ENCODE measurements at regions not wholly inside any gene's neighbourhood (a gene's known extent, or its start where the extent isn't known, plus 50 kb on each side); places are given as distances from the start of the nearest gene placed in this dataset.

GRCh38 chr11:79942646-79943045 is 501.8 kb upstream of the TENM4 start:
- DNase-seq, result no peak

GRCh38 chr11:79942090-79942489 is 501.3 kb upstream of the TENM4 start:
- DNase-seq, result no peak

DNA sequence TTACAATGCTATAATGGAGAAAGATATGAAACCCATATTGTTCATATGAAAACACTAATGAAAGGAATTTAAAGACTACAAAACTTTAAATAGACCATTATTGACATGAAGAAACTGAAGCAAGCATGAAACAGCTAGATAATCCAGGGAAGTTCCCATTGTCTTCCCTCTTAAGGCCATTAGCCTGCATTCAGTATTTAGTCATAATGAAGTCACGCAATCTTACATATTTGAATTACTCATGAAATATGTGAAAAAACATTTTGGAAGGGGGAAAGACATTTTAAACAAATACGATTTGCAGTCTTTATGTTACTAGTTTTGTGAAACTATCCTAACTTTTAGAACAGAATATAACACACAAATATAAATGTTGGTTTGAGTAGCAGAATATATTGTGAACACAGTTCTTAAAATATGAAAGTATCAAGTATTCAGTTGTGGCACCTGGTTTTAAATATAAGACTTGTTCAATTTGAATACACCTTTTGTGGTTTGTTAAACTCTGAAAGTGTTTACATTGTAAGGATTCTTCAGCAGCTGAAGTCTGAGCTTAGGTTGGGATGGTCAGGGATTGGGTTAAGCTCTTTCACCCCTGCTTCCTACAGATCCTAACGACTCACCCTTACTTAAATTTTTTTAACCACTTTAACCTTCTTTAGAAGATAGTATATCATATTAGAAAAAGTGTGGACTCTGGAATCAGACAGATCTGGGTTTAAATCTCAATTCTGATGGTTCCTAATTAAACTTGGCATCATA is 500.3 kb upstream of the TENM4 start:
- no peak for DNase-seq

DNA sequence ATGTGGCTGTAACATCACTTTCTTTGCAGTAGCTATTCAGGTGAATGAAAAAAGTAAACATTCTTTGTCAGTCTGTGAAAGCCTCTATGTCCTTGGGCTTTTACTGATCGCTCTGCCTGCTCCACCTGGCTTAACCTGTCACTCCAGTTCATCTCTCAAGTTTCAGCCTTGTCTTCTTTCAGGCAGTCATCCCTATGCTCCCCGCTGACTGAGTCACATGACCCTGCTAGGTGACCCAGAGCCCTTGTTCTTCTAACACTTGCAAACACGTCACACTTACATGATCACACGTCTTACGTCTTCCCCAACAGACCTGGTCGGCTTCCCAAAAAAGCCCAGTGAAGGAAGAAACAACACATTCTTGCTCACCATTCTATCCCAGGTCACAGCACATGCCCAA is 499.3 kb upstream of the TENM4 start:
- DNase-seq, result peak; percentile 28

- no peak for DNase-seq
Observed at GRCh38 chr11:79939111-79939510, 498.3 kb upstream of the TENM4 start.

GRCh38 chr11:79937676-79938334 is 497.0 kb upstream of the TENM4 start:
- DNase-seq, result peak; percentile 17

DNA sequence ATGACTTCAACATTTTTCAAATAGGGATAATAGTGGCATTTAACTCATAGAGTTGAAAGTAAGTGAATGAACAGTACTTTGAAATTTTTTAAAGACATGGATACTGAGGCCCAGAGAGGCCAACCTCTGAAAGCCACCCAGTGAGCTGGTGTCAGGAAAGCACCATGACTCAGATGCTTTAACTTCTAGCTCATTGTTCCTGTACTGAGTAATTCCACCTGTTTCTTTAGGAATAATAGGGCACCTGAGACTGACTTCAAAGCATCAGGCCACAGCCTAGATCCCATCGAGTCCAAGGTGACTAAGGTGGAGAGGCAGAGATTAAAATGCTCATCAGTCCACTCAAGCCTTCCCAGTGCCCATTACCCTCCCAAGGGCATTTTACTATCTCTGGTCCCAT is 491.8 kb upstream of the TENM4 start:
- DNase-seq, result no peak

DNA sequence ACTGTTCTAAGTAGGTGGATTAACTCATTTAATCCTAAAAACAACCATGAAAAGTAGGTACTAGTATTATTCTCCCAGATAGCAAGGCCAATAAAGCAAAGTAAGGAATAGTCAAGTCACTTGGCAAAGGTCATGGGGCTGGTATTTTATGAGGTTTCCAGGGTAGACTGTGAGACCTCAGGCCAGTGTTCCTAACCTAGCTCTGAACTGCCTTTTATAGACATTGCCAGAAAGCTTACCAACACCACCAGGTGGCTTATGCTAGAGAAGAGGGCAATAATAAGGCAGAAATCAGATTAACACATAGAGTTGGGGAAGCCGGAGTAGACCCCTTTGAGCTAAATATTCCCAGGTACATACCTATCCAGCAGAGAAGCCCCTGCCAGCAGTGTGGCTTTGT is 490.9 kb upstream of the TENM4 start:
- DNase-seq, result no peak

DNA sequence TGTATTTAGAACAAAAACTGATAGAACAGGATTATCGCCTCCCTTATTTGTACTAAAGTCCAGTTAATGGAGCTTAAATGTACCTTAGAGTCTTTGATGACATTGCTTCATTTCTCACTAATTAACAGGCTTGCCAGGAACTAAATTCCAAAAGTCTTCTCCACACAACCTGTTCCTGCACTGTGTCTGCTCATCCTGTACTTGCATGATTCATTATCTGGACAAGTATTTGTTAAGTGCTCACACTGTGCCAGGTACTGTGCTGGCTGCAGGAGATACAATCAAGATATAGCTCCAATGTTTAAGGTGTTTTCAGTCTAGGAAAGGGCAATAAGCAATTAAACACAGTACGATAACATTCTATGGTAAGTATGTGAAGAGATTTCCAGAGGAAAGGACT is 485.9 kb upstream of the TENM4 start:
- DNase-seq, result no peak

DNA sequence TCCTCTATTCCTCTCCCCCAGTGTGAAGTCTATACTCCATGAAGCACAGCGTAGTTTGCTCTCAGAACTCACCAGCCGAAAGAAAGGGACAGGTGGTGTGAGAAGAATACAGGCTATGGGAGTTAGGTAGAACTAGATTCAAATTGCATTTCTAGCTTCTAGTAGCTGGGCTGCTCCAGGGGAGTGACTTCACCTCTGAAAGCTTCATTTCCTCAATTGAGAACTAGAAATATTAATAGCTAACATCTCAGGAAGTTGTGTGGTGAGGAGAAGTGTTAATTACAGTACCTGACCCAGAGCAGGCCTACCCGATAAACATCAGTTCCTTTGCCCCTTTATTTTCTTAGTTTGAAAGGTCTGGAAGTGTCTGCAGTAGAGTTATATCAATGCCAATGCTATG is 484.7 kb upstream of the TENM4 start:
- no peak for DNase-seq

GRCh38 chr11:79922641-79923040 is 481.8 kb upstream of the TENM4 start:
- no peak for DNase-seq

GRCh38 chr11:79920480-79920879 is 479.6 kb upstream of the TENM4 start:
- DNase-seq, result no peak

- no peak for DNase-seq
Observed at GRCh38 chr11:79919350-79919749, 478.5 kb upstream of the TENM4 start.

- DNase-seq, result no peak
Observed at GRCh38 chr11:79918846-79919245, 478.0 kb upstream of the TENM4 start.

DNA sequence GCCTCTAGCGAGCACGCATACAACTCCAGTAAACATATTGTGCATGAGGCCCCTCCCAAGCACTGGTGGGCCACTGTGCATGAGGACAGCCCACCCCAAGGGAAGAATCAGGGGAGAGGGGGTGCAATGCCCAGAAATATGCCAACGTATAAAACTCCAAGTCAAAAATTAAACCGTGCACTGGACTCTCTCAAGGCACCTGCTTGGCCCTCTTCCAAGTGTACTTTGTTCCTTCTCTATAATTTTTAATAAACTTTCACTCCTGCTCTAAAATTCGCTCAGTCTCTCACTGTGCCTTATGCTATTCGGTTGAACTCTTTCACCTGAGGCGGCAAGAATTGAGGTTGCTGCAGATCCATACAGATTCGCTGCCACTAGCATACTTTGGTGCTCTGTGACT is 465.3 kb upstream of the TENM4 start:
- DNase-seq, result no peak

DNA sequence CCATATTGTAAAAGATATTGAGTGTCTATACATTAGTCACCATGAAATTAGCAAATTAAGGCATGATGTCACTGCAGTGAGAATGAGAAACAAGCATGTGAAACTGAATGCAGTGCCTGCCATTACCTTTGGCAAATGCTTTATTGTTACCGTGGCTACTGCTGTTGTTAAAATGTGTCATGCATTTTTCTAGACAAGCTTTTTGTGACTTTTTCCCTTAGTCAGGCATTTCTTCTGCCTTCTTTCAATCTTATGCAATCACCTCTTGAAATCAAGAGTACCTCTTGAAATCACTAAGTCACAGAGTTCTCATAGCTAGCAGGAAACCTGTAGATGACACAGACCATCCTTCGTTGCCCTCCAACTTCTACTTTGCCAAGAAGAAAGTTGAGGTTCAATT is 461.7 kb upstream of the TENM4 start:
- peak; percentile 13 for DNase-seq

DNA sequence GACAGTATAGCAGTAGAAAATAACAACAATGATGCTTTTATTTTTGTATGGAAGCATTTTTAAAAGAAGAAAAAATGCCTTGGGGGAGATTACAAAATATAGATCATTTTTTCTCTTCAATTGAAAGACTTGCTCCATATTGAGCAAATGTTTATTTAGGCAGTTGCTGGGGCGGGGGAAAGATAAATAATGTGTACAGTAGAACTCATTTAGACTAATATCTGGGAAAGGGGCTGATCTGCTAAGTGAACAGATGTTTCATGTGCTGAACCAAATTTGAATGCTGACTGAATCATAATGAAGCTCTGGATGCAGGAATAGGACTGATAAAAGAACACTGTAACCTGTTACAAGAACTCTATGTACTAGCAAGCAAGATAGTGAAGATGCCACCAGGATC is 457.1 kb upstream of the TENM4 start:
- no peak for DNase-seq

- no peak for DNase-seq
Observed at GRCh38 chr11:79896258-79896657, 455.4 kb upstream of the TENM4 start.

DNA sequence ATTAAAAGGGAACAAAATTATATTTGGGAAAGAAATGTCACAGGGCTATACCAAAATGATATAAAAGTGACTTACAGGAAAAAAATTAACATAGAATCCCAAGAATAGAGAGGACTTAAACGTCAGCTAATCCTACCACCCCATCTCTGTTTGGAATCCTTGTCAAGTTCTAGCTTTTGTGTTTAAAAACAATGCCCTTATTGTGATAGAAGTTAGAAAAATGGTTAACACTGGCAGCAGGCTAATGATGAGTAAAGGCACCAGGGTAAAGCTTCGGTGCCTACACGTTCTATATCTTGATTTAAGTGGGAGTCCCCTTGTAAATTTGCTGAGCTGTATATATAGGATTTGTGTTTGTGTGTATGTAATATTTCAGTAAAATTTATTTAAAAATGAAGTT is 453.3 kb upstream of the TENM4 start:
- DNase-seq, result no peak

DNA sequence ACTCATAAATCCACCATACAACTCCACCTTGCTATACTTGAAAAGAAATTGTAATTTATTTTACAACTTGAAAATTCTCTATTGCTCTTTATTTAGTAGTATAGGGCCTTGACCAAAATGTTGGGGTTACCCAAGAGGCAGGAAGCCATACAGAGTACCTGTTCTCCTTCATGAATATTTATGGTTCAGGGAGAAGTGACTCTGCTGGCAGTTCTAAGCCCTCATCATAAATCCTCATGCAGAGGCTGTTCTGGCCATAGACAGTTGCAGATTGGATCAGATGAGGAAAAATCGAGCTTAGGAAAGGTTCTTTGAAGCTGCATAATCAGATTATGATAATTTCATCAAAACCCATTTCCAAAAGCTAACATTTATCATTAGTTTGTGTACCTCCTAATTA is 449.4 kb upstream of the TENM4 start:
- DNase-seq, result no peak

- no peak for DNase-seq
Observed at GRCh38 chr11:79864882-79865281, 424.1 kb upstream of the TENM4 start.

- no peak for DNase-seq
Observed at GRCh38 chr11:79860336-79860735, 419.5 kb upstream of the TENM4 start.

- DNase-seq, result peak; percentile 15
Observed at GRCh38 chr11:79857377-79858214, 416.8 kb upstream of the TENM4 start.

All from tongue (tissue), 1 donor.